ENCODE measurements at regions not wholly inside any gene's neighbourhood (a gene's known extent, or its start where the extent isn't known, plus 50 kb on each side); places are given as distances from the start of the nearest gene placed in this dataset.

- DNase-seq = no peak
Measured at GRCh38 chr10:91040343-91040742, 119.5 kb upstream of the ANKRD1 start.

DNA sequence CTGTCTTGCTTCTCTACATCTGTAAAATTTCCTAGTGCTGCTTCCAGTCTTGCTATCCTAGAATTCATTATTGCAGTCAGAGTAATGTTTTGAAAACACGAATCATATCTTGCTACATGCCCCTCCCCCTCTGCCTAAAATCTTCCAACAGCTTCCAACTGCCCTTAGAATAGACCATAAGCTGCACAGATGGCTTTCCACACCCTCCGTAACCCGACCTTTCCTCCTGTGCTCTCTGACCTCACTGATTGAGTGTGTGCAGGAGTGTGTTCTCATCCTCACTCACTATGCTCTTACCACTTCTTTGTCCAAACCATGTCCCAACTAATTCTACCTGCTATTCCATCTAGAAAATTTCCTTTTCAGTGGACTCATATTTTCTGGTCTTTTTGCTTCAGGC lies 121.2 kb upstream of the ANKRD1 start:
- DNase-seq = no peak

DNA sequence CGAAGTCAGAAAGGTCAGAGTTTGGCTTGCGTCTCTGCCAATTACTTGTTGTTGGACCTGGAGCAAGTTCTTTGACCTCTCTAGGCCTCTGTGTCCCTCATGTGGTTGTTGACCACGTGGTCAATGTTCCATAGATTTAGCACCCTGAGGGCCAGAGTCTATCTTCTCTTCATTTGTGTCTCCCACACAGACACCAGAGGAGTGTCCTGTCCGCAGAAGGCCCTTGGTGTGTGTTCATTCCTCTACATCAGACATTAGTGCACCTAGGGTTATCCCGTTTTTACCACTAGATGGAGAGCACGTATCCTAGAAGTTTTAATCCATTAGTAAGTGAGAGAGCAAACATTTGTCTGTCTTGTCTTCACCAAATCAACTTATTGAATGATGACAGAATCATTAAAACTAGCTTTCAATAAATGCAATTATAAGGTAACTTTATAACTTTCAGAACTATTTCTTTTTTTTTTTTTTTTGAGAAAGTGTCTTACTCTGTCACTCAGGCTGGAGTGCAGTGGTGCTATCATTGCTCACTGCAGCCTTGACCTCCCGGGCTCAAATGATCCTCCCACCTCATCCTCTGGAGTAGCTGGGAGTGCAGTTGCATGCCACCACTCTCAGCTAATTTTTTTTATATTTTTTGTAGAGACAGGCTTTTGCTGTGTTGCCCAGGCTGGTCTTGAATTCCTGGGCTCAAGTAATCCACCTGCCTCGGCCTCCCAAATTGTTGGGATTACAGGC lies 122.5 kb upstream of the ANKRD1 start:
- no peak for DNase-seq

GRCh38 chr10:91046869-91047268 lies 126.0 kb upstream of the ANKRD1 start:
- DNase-seq = no peak

- DNase-seq = no peak
Measured at GRCh38 chr10:91048380-91048779, 127.5 kb upstream of the ANKRD1 start.

- no peak for DNase-seq
Measured at GRCh38 chr10:91049296-91049987, 128.6 kb upstream of the ANKRD1 start.

GRCh38 chr10:91049988-91050360 lies 129.1 kb upstream of the ANKRD1 start:
- DNase-seq = no peak

DNA sequence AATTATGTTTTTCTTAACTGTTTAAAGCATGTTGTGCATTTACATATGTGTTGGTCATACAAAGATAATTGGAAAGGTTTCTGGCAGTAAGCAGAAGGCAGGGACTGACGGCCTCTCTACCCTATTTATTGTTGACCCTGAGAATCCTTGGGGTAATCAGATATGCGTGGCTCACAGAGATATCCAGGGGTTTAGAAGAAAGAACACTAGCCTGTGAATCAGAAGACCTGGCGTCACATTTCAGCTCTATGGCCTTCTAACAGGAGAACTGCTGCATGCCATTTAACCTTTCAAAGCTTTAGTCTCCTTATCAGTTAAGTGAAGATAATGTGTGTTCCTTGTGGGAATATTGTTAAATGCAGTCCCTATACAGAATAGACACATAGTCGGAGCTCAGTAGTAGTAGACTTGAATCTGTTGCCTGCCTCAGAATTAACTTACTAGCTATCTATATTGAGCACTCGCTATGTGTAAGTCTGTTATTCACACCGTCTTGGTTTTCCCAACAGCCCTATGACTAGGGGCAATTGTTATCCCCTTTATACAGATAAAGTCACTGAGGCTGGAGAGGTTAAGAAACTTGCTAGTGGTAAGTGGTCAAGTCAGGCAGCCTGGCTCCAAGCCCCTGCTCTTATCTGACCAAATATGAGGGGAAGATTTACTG lies 129.6 kb upstream of the ANKRD1 start:
- DNase-seq = no peak

GRCh38 chr10:91051829-91052228 lies 130.9 kb upstream of the ANKRD1 start:
- no peak for DNase-seq

DNA sequence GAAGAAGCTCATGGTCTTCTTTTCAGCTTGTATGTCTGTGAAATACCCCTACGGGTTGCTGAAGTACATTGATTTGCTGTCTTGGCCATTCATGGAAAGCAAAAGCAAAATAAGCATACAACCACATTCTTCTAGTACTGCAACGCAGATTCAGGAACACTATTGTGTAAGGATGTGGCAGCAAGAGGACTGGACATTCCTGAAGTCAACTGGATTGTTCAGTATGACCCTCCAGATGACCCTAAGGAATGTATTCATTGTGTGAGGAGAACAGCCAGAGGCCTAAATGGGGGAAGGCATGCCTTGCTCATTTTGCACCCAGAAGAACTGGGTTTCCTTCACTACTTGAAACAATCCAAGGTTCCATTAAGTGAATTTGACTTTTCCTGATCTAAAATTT lies 133.4 kb upstream of the ANKRD1 start:
- DNase-seq = no peak

- DNase-seq = no peak
Measured at GRCh38 chr10:91061187-91061586, 140.3 kb upstream of the ANKRD1 start.

- no peak for DNase-seq
Measured at GRCh38 chr10:91061608-91062007, 140.7 kb upstream of the ANKRD1 start.

- DNase-seq = no peak
Measured at GRCh38 chr10:91062091-91062490, 141.2 kb upstream of the ANKRD1 start.

- no peak for DNase-seq
Measured at GRCh38 chr10:91071786-91072185, 148.7 kb upstream of the PCGF5 start.

GRCh38 chr10:91073286-91073979 lies 147.0 kb upstream of the PCGF5 start:
- no peak for DNase-seq

DNA sequence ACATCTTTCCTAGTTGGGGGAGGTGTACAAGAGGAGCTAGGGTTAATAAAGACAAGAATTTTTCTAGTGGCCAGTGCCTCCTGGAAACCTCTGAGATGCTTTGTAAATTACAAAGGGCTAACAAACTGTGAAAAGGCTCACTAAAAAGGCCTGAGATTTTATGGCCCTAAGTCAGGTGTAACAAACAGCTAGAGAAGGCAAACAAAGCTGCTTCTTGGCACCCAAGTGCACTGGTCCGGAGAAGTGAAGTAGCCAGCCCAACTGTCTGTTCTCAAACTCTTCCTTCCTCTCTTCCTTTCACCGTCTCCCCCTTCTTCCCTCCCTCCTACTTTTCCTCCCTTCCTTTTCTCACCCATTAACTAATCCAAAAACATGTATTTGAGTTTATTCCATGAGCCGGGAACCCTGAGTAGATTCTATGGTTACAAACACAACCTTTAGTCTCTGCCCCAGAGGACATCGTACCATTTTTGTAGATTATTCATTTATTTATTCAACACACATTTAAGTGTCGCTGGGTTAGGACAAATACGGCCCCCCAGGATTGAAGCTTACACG lies 143.4 kb upstream of the PCGF5 start:
- no peak for DNase-seq

DNA sequence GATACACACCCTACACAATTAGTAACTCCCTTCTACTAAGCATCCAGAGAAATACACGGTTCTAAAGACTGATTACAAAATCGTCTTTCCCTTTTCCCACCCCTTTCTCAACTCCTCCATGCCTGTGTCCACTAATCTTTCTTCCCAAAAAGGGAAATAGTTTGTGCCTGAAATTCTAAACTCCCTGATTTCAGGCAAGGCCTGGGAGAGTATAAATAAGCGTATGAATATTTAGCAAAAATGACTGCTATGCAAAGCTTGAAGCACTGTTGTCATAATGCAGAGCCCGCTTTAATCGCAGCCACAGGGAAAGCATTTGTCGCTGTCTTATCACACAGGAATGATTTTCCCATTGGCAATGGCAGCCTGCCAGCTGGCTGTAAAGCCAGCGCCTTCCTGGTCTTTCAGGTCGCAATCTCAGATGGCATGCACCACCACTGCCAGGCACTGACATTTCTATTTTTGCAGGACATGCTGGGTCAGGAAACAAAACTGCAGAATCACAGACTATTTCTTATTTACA lies 142.9 kb upstream of the PCGF5 start:
- DNase-seq = no peak

- DNase-seq = no peak
Measured at GRCh38 chr10:91080776-91081175, 139.7 kb upstream of the PCGF5 start.

GRCh38 chr10:91082447-91082846 lies 138.0 kb upstream of the PCGF5 start:
- no peak for DNase-seq

GRCh38 chr10:91088300-91089140 lies 131.9 kb upstream of the PCGF5 start:
- DNase-seq = no peak

GRCh38 chr10:91090761-91091529 lies 129.5 kb upstream of the PCGF5 start:
- DNase-seq = no peak

Data from activated gamma-delta T cell treated with Interleukin-2 at 50 U/mL for 16 hours (primary cell).